HUES6 (cell line): ENCODE measurements at regions not wholly inside any gene's neighbourhood (a gene's known extent, or its start where the extent isn't known, plus 50 kb on each side); places are given as distances from the start of the nearest gene placed in this dataset.

Experiments used
- H3K27ac ChIP-seq: 2 replicates; pipeline ENCODE4 v1.7.0; 2013; ENCODE audit warnings: low read depth, mild to moderate bottlenecking, low read length, inconsistent platforms
- H3K27me3 ChIP-seq: 2 replicates; pipeline ENCODE4 v1.6.1; 2013; ENCODE audit warnings: low read length; ENCODE audit not compliant: control insufficient read depth, insufficient read depth
- H3K36me3 ChIP-seq: 2 replicates; pipeline ENCODE4 v1.6.1; 2013; ENCODE audit warnings: low read length; ENCODE audit not compliant: control insufficient read depth, insufficient read depth
- H3K4me1 ChIP-seq: 2 replicates; pipeline ENCODE4 v1.6.1; 2013; ENCODE audit warnings: low read length; ENCODE audit not compliant: control insufficient read depth, insufficient read depth
- H3K4me3 ChIP-seq: 2 replicates; pipeline ENCODE4 v1.5.1; 2013; ENCODE audit warnings: low read depth, low read length
- H3K9ac ChIP-seq: one replicate; pipeline ENCODE4 v1.6.1; 2013; ENCODE audit warnings: mild to moderate bottlenecking, low read length
- H3K9me3 ChIP-seq: 2 replicates; pipeline ENCODE4 v1.6.1; 2013; ENCODE audit warnings: low read depth, low read length; ENCODE audit not compliant: control insufficient read depth, insufficient read depth

- Histone ChIP-seq H3K4me3 (no peak overlapping the region), H3K36me3 (no peaks in the 10 kb centered on the region), H3K9ac (no peak overlapping the region), H3K4me1 (peaks cover 12% of the 10 kb centered on the region), H3K27me3 (no peaks in the 10 kb centered on the region), H3K9me3 (peaks cover 3% of the 10 kb centered on the region), H3K27ac (no peak overlapping the region)
Observed at GRCh38 chr1:175808999-175809398, 65.6 kb upstream of the TNR start.

- H3K9ac ChIP-seq = no peak overlapping the region
- H3K27ac ChIP-seq = no peak overlapping the region
- peaks cover 3% of the 10 kb centered on the region for H3K9me3 ChIP-seq
- no peaks in the 10 kb centered on the region for H3K36me3 ChIP-seq
- H3K4me1 ChIP-seq = peaks cover 12% of the 10 kb centered on the region
- no peak overlapping the region for H3K4me3 ChIP-seq
- no peaks in the 10 kb centered on the region for H3K27me3 ChIP-seq
Observed at GRCh38 chr1:175808573-175808972, 65.2 kb upstream of the TNR start.

DNA sequence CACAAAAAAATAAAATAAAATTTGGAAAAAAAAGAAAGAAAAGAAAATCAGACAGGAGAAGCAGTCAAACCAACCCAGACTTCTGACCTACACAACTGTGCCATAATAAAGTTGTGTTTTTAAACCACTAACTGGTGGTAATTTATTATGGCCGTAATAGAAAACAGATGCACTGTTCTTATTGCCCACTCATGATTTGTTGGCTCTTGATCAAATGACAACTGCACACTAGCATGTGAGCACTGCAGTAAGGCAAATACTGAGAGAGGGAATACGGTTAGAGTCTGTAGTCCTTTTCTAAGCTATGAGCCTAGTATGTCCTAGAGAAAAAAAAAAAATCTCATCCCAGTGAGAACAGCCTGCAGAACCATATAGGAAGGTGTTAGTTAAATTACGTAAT is 61.2 kb upstream of the TNR start:
- Histone ChIP-seq H3K36me3 (no peaks in the 10 kb centered on the region), H3K4me1 (peaks cover 9% of the 10 kb centered on the region), H3K27ac (no peak overlapping the region), H3K9me3 (no peaks in the 10 kb centered on the region), H3K4me3 (no peak overlapping the region), H3K9ac (no peak overlapping the region), H3K27me3 (no peaks in the 10 kb centered on the region)

- Histone ChIP-seq H3K4me3 (no peak overlapping the region), H3K27me3 (no peaks in the 10 kb centered on the region), H3K9me3 (no peaks in the 10 kb centered on the region), H3K9ac (no peak overlapping the region), H3K4me1 (peaks cover under 1% of the 10 kb centered on the region; the same call in 1 of the 2 replicates), H3K36me3 (no peaks in the 10 kb centered on the region), H3K27ac (no peak overlapping the region)
Observed at GRCh38 chr1:175803413-175803812, 60.0 kb upstream of the TNR start.

DNA sequence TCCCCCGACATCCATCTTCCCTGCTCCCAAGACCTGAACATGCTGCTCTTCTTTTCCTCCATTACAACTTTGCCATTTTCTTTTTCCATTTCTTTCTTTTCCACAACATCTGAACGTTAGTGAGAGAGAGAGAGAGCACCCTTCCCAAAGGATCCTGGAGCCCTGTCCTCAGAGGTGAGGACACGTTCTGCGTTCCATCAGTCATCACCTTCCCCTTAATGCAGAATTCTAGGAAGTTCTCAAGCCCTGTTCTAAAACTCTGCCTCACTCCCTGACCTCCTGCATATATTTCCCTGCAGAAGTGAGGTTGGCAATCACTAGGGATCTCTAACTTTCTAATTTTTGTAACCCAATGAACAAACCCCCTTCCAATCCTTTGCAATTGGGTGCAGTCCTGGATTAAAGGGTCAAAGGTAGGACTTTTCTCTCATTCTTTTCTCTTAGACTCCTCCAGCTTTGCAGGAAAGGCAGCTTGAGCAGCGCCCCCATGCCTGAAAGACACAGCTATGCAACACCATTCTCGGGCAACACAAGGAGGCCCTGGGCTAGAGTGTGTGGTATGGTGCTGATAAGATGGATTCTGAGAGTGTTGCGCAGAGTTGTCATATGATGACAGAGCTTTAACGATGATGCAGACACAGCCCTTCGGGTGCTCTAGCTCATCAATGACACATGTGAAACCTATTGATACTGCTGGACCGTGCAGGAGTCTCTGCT is 59.2 kb upstream of the TNR start:
- Histone ChIP-seq H3K9me3 (no peaks in the 10 kb centered on the region), H3K27ac (no peak overlapping the region), H3K4me1 (no peaks in the 10 kb centered on the region), H3K9ac (no peak overlapping the region), H3K27me3 (no peaks in the 10 kb centered on the region), H3K4me3 (no peak overlapping the region), H3K36me3 (no peaks in the 10 kb centered on the region)

DNA sequence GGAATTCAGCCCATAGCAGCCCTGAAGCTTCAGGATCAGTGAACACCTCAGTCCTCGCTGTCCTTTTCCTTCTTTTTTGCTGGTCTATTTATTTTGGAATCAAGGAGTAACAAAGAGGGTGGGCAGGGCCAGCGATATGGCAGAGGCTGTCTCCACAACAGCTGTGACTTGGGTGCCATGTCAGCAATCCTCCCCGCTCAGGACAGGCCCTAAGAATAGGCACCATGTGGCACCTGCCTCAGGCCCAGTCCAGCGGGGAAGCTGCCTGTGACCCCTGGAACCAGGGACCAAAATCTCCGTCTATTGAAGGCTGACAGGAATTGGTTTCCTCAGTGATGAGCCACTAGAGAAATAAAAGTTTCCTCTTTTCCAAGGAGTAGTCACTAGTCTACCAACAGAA is 58.6 kb upstream of the TNR start:
- Histone ChIP-seq H3K36me3 (no peaks in the 10 kb centered on the region), H3K27ac (no peak overlapping the region), H3K4me1 (peaks cover 5% of the 10 kb centered on the region; the same call in 1 of the 2 replicates), H3K4me3 (no peak overlapping the region), H3K9me3 (no peaks in the 10 kb centered on the region), H3K9ac (no peak overlapping the region), H3K27me3 (no peaks in the 10 kb centered on the region)

DNA sequence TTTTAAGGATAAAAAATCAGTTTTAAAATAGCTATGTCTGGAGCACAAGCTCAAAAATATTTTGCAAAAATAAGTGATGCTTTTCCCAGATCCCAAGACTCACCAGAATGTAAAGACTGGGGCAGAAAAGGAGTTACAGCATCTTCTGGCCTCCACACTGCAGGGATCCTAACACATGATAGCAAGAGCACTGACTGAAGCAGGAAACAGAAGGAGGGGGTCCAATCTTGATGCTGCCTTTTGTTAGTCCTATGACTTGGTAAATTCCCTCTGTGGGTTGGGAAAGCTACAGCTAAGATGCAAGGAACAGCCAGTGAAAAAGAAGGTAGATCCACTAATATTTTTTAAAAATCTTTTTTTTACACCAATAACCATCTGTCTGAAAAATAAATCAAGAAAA is 54.2 kb upstream of the TNR start:
- H3K4me1 ChIP-seq = peaks cover 6% of the 10 kb centered on the region; the same call in 1 of the 2 replicates
- 0 out of 2 replicates have a peak, but pooled peaks cover 4% of the 10 kb centered on the region for H3K27me3 ChIP-seq
- H3K9ac ChIP-seq = no peak overlapping the region
- H3K4me3 ChIP-seq = no peak overlapping the region
- no peaks in the 10 kb centered on the region for H3K9me3 ChIP-seq
- no peaks in the 10 kb centered on the region for H3K36me3 ChIP-seq
- H3K27ac ChIP-seq = no peak overlapping the region

- no peak overlapping the region for H3K4me3 ChIP-seq
- H3K27ac ChIP-seq = no peak overlapping the region
- H3K4me1 ChIP-seq = peaks cover 6% of the 10 kb centered on the region; the same call in 1 of the 2 replicates
- H3K36me3 ChIP-seq = no peaks in the 10 kb centered on the region
- no peaks in the 10 kb centered on the region for H3K9me3 ChIP-seq
- H3K27me3 ChIP-seq = peaks cover 11% of the 10 kb centered on the region; the same call in 1 of the 2 replicates
- no peak overlapping the region for H3K9ac ChIP-seq
Observed at GRCh38 chr1:175794586-175794985, 51.2 kb upstream of the TNR start.

- Histone ChIP-seq H3K27me3 (peaks cover 11% of the 10 kb centered on the region; the same call in 1 of the 2 replicates), H3K9me3 (no peaks in the 10 kb centered on the region), H3K4me1 (peaks cover 6% of the 10 kb centered on the region; the same call in 1 of the 2 replicates), H3K9ac (no peak overlapping the region), H3K36me3 (no peaks in the 10 kb centered on the region), H3K27ac (no peak overlapping the region), H3K4me3 (no peak overlapping the region)
Observed at GRCh38 chr1:175793617-175794016, 50.2 kb upstream of the TNR start.
